H9 (cell line): ENCODE measurements at regions not wholly inside any gene's neighbourhood (a gene's known extent, or its start where the extent isn't known, plus 50 kb on each side); places are given as distances from the start of the nearest gene placed in this dataset.
"Not testable (repeated sequence)": the region's sequence is repeated elsewhere in the genome, so short reads cannot be mapped to it uniquely, and the experiment has no call there.

ENCODE experiments used
- DNase-seq: peaks from one replicate; pipeline ENCODE4 v3.0.0-alpha.2; 2017
- H2AFZ ChIP-seq: one replicate; pipeline ENCODE4 v1.6.1; 2013; ENCODE audit warnings: mild to moderate bottlenecking, low read length, control low read depth, moderate library complexity
- H2AK5ac ChIP-seq: 2 replicates; pipeline ENCODE4 v1.6.1; 2013; ENCODE audit warnings: low read length, control low read depth, mixed read lengths; ENCODE audit not compliant: insufficient read length
- H2BK120ac ChIP-seq: one replicate; pipeline ENCODE4 v1.6.1; 2013; ENCODE audit warnings: low read depth, mild to moderate bottlenecking, low read length, control low read depth, inconsistent platforms; ENCODE audit not compliant: poor library complexity, severe bottlenecking
- H2BK12ac ChIP-seq: 2 replicates; pipeline ENCODE4 v1.6.1; 2013; ENCODE audit warnings: low read length, control low read depth, mixed read lengths, low read depth; ENCODE audit not compliant: insufficient read length
- H2BK15ac ChIP-seq: 2 replicates; pipeline ENCODE4 v1.6.1; 2013; ENCODE audit warnings: low read depth, low read length, control low read depth
- H2BK20ac ChIP-seq: one replicate; pipeline ENCODE4 v1.6.1; 2013; ENCODE audit warnings: low read depth, mild to moderate bottlenecking, low read length, control low read depth, inconsistent platforms; ENCODE audit not compliant: poor library complexity, severe bottlenecking
- H2BK5ac ChIP-seq: 2 replicates; pipeline ENCODE4 v1.6.1; 2013; ENCODE audit warnings: low read length, control low read depth, mixed read lengths; ENCODE audit not compliant: insufficient read length
- H3K14ac ChIP-seq: 2 replicates; pipeline ENCODE4 v1.6.1; 2013; ENCODE audit warnings: low read length, control low read depth; ENCODE audit not compliant: insufficient read depth
- H3K18ac ChIP-seq: 2 replicates; pipeline ENCODE4 v1.6.1; 2013; ENCODE audit warnings: low read depth, mild to moderate bottlenecking, mixed read lengths, low read length, control low read depth; ENCODE audit not compliant: insufficient read length
- H3K23ac ChIP-seq: 2 replicates; pipeline ENCODE4 v1.6.1; 2013; ENCODE audit warnings: low read length, control low read depth, mixed read lengths, low read depth; ENCODE audit not compliant: insufficient read length
- H3K23me2 ChIP-seq: 2 replicates; pipeline ENCODE4 v1.6.1; 2013; ENCODE audit warnings: low read depth, mild to moderate bottlenecking, mixed read lengths, low read length, control low read depth; ENCODE audit not compliant: insufficient read length, poor library complexity, severe bottlenecking
- H3K27ac ChIP-seq: 2 replicates; pipeline ENCODE4 v1.5.1; 2013; ENCODE audit warnings: low read length, control low read depth, mixed read lengths, low read depth; ENCODE audit not compliant: insufficient read length
- H3K27me3 ChIP-seq: 2 replicates; pipeline ENCODE4 v1.6.1; 2013; ENCODE audit warnings: low read length, control low read depth, inconsistent platforms; ENCODE audit not compliant: insufficient read depth
- H3K4ac ChIP-seq: 2 replicates; pipeline ENCODE4 v1.6.1; 2013; ENCODE audit warnings: low read depth, mild to moderate bottlenecking, control low read depth, inconsistent platforms, low read length, moderate library complexity
- H3K4me1 ChIP-seq: 2 replicates; pipeline ENCODE4 v1.6.1; 2013; ENCODE audit warnings: low read length, control low read depth, inconsistent platforms; ENCODE audit not compliant: insufficient read depth
- H3K4me2 ChIP-seq: 2 replicates; pipeline ENCODE4 v1.6.1; 2013; ENCODE audit warnings: low read length, control low read depth, mixed read lengths; ENCODE audit not compliant: insufficient read length, insufficient read depth
- H3K56ac ChIP-seq: 2 replicates; pipeline ENCODE4 v1.6.1; 2013; ENCODE audit warnings: low read depth, mild to moderate bottlenecking, mixed read lengths, low read length, control low read depth; ENCODE audit not compliant: insufficient read length
- H3K79me1 ChIP-seq: 2 replicates; pipeline ENCODE4 v1.6.1; 2013; ENCODE audit warnings: low read depth, mild to moderate bottlenecking, moderate library complexity, low read length, control low read depth, inconsistent platforms; ENCODE audit not compliant: insufficient read depth, poor library complexity, severe bottlenecking
- H3K79me2 ChIP-seq: 2 replicates; pipeline ENCODE4 v1.6.1; 2013; ENCODE audit warnings: low read length, control low read depth, inconsistent platforms; ENCODE audit not compliant: insufficient read depth
- H3K9ac ChIP-seq: 2 replicates; pipeline ENCODE4 v1.6.1; 2013; ENCODE audit warnings: low read length, control low read depth, mixed read lengths; ENCODE audit not compliant: insufficient read length; ENCODE audit errors: extremely low read depth
- H3K9me3 ChIP-seq: one replicate; pipeline ENCODE4 v1.6.1; 2013; ENCODE audit warnings: low read depth, low read length, inconsistent platforms; ENCODE audit not compliant: control insufficient read depth
- H3T11ph ChIP-seq: one replicate; pipeline ENCODE4 v1.6.1; 2013; ENCODE audit warnings: mild to moderate bottlenecking, low read length, control low read depth, inconsistent platforms
- H4K20me1 ChIP-seq: one replicate; pipeline ENCODE4 v1.6.1; 2013; ENCODE audit not compliant: control insufficient read depth, insufficient read length, insufficient read depth
- H4K5ac ChIP-seq: 2 replicates; pipeline ENCODE4 v1.6.1; 2013; ENCODE audit warnings: low read depth, mild to moderate bottlenecking, mixed read lengths, low read length, control low read depth; ENCODE audit not compliant: insufficient read length
- H4K8ac ChIP-seq: replicated peaks from 2 replicates; pipeline ENCODE4 v1.6.1; 2013; ENCODE audit warnings: low read length, control low read depth, mixed read lengths, low read depth; ENCODE audit not compliant: insufficient read length
- H4K91ac ChIP-seq: 2 replicates; pipeline ENCODE4 v1.6.1; 2013; ENCODE audit warnings: low read depth, mild to moderate bottlenecking, moderate library complexity, mixed read lengths, low read length, control low read depth; ENCODE audit not compliant: insufficient read length
- H3K27ac Mint-ChIP-seq, 3 experiments: 2 replicates in 2 of 3; 3 replicates in 1 of 3; pipeline ENCODE4 v1.8.0; 2020 to 2021; ENCODE audit warnings: mixed read lengths in 3 of 3, mild to moderate bottlenecking in 1 of 3, moderate library complexity in 1 of 3
- H3K27me3 Mint-ChIP-seq: 2 replicates; pipeline ENCODE4 v1.8.0; 2021; ENCODE audit warnings: low read depth, mild to moderate bottlenecking, moderate library complexity, mixed read lengths
- H3K36me3 Mint-ChIP-seq, 3 experiments: 2 replicates in 2 of 3; 3 replicates in 1 of 3; pipeline ENCODE4 v1.8.0; 2020 to 2021; ENCODE audit warnings: low read depth in 3 of 3, mixed read lengths in 3 of 3; ENCODE audit not compliant: insufficient read depth in 1 of 3
- H3K4me1 Mint-ChIP-seq, 2 experiments: 2 replicates each; pipeline ENCODE4 v1.8.0; 2020; ENCODE audit warnings: mixed read lengths in 2 of 2
- H3K4me3 Mint-ChIP-seq, 2 experiments: 2 replicates in 1 of 2; 3 replicates in 1 of 2; pipeline ENCODE4 v1.8.0; 2020 to 2021; ENCODE audit warnings: mild to moderate bottlenecking in 2 of 2, mixed read lengths in 2 of 2, moderate library complexity in 1 of 2
- H3K9me3 Mint-ChIP-seq, 2 experiments: 2 replicates in 1 of 2; 3 replicates in 1 of 2; pipeline ENCODE4 v1.8.0; 2020; ENCODE audit warnings: mild to moderate bottlenecking in 2 of 2, mixed read lengths in 2 of 2, moderate library complexity in 1 of 2
- WGBS: extraction: QIAGEN DNeasy Blood & Tissue Kit; methylation state at CpG from one replicate; pipeline ENCODE4 v1.1.7; 2013; ENCODE audit warnings: missing lambda C conversion rate, low lambda C conversion rate, mixed read lengths; ENCODE audit not compliant: insufficient read length; ENCODE audit errors: extremely low coverage; 5-methylcytosine and 5-hydroxymethylcytosine counted together
- TF ChIP-seq, protein P1 (sequence below): fragments of 200-600 bp; sonication (generic); conservative IDR thresholded peaks from 3 replicates; pipeline ENCODE4 v1.8.0; 2021; ENCODE audit warnings: antibody characterized with exemption, mild to moderate bottlenecking

DNA sequence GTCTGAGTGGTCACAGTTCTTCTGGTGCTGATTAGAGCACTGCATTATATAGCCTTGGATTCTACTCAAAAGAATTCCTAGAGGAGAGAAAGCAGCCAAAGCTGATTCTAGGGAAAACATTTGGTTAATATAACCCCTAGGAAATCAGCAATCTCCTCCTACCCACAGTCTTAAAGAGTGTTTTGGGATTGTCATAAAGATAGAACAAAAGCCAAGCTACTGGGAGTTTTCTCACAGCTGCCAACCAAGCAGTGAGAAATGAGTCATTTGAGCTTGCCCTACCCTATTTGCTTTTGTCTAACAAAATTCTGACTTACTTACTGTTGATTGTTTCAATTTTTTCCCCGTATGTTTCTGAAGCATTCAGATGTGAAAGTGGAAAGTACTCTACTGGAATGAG is 469.3 kb downstream of the PLCL1 start:
- H3K27ac Mint-ChIP-seq, result no peak overlapping the region
- no peak overlapping the region for H3K23ac ChIP-seq

DNA sequence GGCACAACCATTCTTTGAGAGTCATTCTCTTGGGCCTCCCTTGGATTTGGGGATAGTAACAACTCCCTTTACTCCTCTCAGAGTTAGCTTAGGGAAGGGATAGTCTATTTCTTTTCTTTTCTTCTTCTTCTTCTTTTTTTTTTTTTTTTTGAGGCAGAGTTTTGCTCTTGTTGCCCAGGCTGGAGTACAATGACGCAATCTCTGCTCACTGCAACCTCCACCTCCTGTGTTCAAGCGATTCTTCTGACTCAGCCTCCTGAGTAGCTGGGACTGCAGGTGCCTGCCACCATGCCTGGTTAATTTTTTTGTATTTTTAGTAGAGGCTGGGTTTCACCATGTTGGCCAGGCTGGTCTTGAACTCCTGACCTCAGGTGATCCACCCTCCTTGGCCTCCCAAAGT is 465.8 kb downstream of the PLCL1 start:
- H3K4me2 ChIP-seq, H3K9me3 ChIP-seq, H3K14ac ChIP-seq, H4K5ac ChIP-seq, H2AFZ ChIP-seq, H2BK20ac ChIP-seq, H2BK5ac ChIP-seq, H3K27me3 Mint-ChIP-seq, H3K23me2 ChIP-seq, H3K9ac ChIP-seq, H3K4me3 Mint-ChIP-seq, H4K8ac ChIP-seq, H3K4ac ChIP-seq, H3K4me1 Mint-ChIP-seq, H2BK120ac ChIP-seq, H4K20me1 ChIP-seq, H3K27ac ChIP-seq, H3K23ac ChIP-seq, H3K79me1 ChIP-seq, H3K27me3 ChIP-seq, H2BK15ac ChIP-seq, H3K4me1 ChIP-seq, DNase-seq, H3K18ac ChIP-seq, H3T11ph ChIP-seq, H4K91ac ChIP-seq, H3K36me3 Mint-ChIP-seq, H2BK12ac ChIP-seq, H2AK5ac ChIP-seq, H3K56ac ChIP-seq, H3K9me3 Mint-ChIP-seq, H3K79me2 ChIP-seq, H3K27ac Mint-ChIP-seq: not testable (repeated sequence)
- no CpG with 5 or more reads among the region's 2 CpGs for WGBS

More for the DNA sequence above, 469.3 kb downstream of the PLCL1 start:
- no peak overlapping the region for H3K27ac ChIP-seq
- no peak for DNase-seq
- no peaks in the 10 kb centered on the region for H3K4me1 ChIP-seq
- Mint-ChIP-seq H3K9me3 (no peaks in the 10 kb centered on the region), H3K27me3 (no peaks in the 10 kb centered on the region), H3K4me1 (no peaks in the 10 kb centered on the region), H3K4me3 (no peak overlapping the region), H3K36me3 (no peaks in the 10 kb centered on the region)
- H2BK20ac ChIP-seq, result no peak overlapping the region
- no peak overlapping the region for H2BK5ac ChIP-seq
- no peak overlapping the region for H3K18ac ChIP-seq
- no peak overlapping the region for H3T11ph ChIP-seq
- no peak overlapping the region for H4K8ac ChIP-seq
- TF ChIP-seq, protein P1, sequence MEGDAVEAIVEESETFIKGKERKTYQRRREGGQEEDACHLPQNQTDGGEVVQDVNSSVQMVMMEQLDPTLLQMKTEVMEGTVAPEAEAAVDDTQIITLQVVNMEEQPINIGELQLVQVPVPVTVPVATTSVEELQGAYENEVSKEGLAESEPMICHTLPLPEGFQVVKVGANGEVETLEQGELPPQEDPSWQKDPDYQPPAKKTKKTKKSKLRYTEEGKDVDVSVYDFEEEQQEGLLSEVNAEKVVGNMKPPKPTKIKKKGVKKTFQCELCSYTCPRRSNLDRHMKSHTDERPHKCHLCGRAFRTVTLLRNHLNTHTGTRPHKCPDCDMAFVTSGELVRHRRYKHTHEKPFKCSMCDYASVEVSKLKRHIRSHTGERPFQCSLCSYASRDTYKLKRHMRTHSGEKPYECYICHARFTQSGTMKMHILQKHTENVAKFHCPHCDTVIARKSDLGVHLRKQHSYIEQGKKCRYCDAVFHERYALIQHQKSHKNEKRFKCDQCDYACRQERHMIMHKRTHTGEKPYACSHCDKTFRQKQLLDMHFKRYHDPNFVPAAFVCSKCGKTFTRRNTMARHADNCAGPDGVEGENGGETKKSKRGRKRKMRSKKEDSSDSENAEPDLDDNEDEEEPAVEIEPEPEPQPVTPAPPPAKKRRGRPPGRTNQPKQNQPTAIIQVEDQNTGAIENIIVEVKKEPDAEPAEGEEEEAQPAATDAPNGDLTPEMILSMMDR, result no peak
- no peak overlapping the region for H3K4me2 ChIP-seq
- no peaks in the 10 kb centered on the region for H3K79me2 ChIP-seq
- no peak overlapping the region for H2BK15ac ChIP-seq
- H2AK5ac ChIP-seq, result no peak overlapping the region
- H3K14ac ChIP-seq, result no peak overlapping the region
- H4K91ac ChIP-seq, result no peak overlapping the region
- no peaks in the 10 kb centered on the region for H3K27me3 ChIP-seq
- no peak overlapping the region for H3K56ac ChIP-seq
- H4K5ac ChIP-seq, result no peak overlapping the region
- no peak overlapping the region for H2BK120ac ChIP-seq
- no peak overlapping the region for H3K9ac ChIP-seq
- no peaks in the 10 kb centered on the region for H3K9me3 ChIP-seq
- WGBS, result no CpG with 5 or more reads among the region's 1 CpG
- H3K79me1 ChIP-seq, result no peaks in the 10 kb centered on the region
- no peak overlapping the region for H2BK12ac ChIP-seq
- no peaks in the 10 kb centered on the region for H4K20me1 ChIP-seq
- H3K23me2 ChIP-seq, result no peaks in the 10 kb centered on the region
- H2AFZ ChIP-seq, result no peak overlapping the region
- H3K4ac ChIP-seq, result no peak overlapping the region
